GM19452 (cell line): ENCODE measurements at regions not wholly inside any gene's neighbourhood (a gene's known extent, or its start where the extent isn't known, plus 50 kb on each side); places are given as distances from the start of the nearest gene placed in this dataset.
"Not testable (repeated sequence)": the region's sequence is repeated elsewhere in the genome, so short reads cannot be mapped to it uniquely, and the experiment has no call there.

Experiments used
- ATAC-seq: cut with Tn5 transposase; IDR thresholded peaks from one replicate; pipeline ENCODE4 v1.9.1; 2021; ENCODE audit not compliant: unreplicated experiment

GRCh38 chr5:131005963-131006684, 158.9 kb downstream of the HINT1 start:
- ATAC-seq: no peak

- ATAC-seq: no peak
Observed at GRCh38 chr5:131001507-131001906, 163.5 kb downstream of the HINT1 start.

GRCh38 chr5:131000289-131000688, 164.8 kb downstream of the HINT1 start:
- no peak for ATAC-seq

GRCh38 chr5:130996720-130997119, 168.3 kb downstream of the HINT1 start:
- not testable (repeated sequence) for ATAC-seq

- ATAC-seq: no peak
Observed at GRCh38 chr5:130995851-130996250, 169.2 kb downstream of the HINT1 start.

- ATAC-seq: no peak
Observed at GRCh38 chr5:130995254-130995515, 169.9 kb downstream of the HINT1 start.

GRCh38 chr5:130994496-130995253, 170.4 kb downstream of the HINT1 start:
- ATAC-seq: no peak

GRCh38 chr5:130992621-130993020, 172.4 kb downstream of the HINT1 start:
- no peak for ATAC-seq

GRCh38 chr5:130992095-130992494, 173.0 kb downstream of the HINT1 start:
- no peak for ATAC-seq

GRCh38 chr5:130985776-130986175, 179.3 kb downstream of the HINT1 start:
- ATAC-seq: no peak

GRCh38 chr5:130981663-130982062, 183.4 kb downstream of the HINT1 start:
- ATAC-seq: no peak

- no peak for ATAC-seq
Observed at GRCh38 chr5:130978475-130978874, 186.6 kb downstream of the HINT1 start.

- ATAC-seq: no peak
Observed at GRCh38 chr5:130976493-130976892, 188.6 kb downstream of the HINT1 start.

- ATAC-seq: no peak
Observed at GRCh38 chr5:130975847-130976246, 189.2 kb downstream of the HINT1 start.

- no peak for ATAC-seq
Observed at GRCh38 chr5:130975299-130975698, 189.8 kb downstream of the HINT1 start.

GRCh38 chr5:130974021-130974683, 190.9 kb downstream of the HINT1 start:
- ATAC-seq: no peak

- no peak for ATAC-seq
Observed at GRCh38 chr5:130966990-130967525, 198.0 kb downstream of the HINT1 start.

GRCh38 chr5:130965920-130966319, 199.1 kb downstream of the HINT1 start:
- no peak for ATAC-seq

- ATAC-seq: no peak
Observed at GRCh38 chr5:130965360-130965759, 199.7 kb downstream of the HINT1 start.

GRCh38 chr5:130964231-130965202, 200.5 kb downstream of the HINT1 start:
- no peak for ATAC-seq

GRCh38 chr5:130963798-130964197, 201.3 kb downstream of the HINT1 start:
- no peak for ATAC-seq
